Renal cortical epithelial cell (primary cell): ENCODE measurements at regions not wholly inside any gene's neighbourhood (a gene's known extent, or its start where the extent isn't known, plus 50 kb on each side); places are given as distances from the start of the nearest gene placed in this dataset.

Experiments used
- DNase-seq: peaks from one replicate; pipeline ENCODE4 v3.0.0-alpha.2; 2011; ENCODE audit warnings: low read depth

GRCh38 chr11:43545610-43546009 lies 134.9 kb upstream of the HSD17B12 start:
- DNase-seq = no peak

DNA sequence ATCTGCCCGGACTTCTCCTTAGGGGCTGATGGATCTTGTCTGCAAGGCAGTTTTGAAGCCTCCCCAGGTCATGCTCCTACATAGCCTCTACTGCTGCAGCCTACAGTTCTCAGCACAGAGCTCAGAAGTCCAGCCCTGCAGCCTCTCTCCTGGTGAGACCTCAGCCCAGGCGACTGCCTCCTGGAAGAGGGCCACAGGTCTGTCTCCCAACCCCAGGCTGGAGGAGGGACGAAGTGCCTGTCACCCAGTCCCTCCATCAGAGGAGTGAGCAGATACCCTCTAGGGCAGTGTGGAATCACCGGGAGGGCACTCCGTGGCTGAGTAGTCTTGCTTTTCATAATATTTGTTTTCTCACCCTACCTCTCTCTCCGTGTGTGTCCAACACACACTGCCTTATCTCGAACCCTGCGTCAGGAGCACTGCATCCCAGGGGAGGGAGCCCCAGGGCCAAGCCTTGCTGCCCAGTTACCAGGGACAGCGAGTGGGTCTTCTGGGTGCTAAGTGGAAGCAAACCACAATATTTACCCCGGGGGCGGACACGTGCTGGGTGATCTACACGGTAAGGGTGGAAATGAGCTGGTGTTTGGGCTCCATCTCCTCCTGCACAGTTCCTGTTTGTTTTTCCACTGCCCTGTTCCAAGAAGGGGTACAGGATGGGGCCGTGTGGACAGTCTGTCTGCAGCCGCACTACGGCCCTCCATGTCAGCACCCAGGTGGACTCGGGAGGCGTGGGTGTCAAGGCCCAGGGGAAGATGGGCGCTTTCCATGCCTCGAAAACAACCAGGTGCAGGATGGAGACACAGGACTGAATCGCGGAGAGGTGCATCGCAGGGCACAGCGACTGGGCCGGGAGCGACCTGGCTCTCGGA lies 133.7 kb upstream of the HSD17B12 start:
- DNase-seq = no peak

DNA sequence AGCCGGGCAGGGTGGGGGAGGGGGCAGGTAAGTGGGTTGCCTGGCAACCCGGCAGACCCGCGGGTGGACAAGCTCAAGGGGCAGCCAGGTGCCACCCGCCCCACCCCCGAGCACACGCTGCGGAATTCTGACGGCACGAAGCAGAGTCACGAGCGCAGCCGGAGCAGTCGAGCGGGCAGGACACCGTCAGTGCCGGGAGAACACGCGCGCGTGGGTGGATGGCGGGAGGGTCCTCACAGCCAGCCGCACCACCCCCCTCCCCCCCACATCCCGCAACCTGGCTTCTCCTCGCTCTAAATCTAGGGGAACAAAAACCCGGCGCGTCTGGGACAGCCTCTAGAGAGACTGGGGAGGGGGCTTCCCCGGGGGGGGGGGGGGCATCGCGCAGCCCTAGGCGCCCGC lies 133.1 kb upstream of the HSD17B12 start:
- no peak for DNase-seq

- no peak for DNase-seq
These were observed 132.6 kb upstream of the HSD17B12 start for GRCh38 chr11:43547889-43548381.

- no peak for DNase-seq
These were observed 131.6 kb upstream of the HSD17B12 start for GRCh38 chr11:43548916-43549315.

DNA sequence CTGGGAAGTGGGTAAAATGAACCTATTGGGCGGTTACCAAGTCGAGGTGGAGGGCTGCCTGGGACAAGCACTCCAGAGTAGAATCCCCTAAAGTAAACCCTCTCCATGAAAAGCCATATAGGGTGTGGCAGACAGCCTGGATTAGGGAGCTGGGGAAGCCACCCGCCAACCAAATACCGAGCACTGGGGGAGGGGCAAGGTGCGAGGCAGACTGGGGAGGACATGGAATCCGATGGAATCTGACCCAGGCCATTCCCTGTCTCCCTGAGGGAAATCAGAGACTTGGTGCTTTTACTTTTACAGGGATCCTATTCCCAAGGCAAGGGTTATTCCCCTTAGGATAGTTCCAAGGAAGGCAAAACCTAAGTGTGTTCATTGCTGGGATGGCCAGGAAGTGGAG lies 130.9 kb upstream of the HSD17B12 start:
- no peak for DNase-seq

DNA sequence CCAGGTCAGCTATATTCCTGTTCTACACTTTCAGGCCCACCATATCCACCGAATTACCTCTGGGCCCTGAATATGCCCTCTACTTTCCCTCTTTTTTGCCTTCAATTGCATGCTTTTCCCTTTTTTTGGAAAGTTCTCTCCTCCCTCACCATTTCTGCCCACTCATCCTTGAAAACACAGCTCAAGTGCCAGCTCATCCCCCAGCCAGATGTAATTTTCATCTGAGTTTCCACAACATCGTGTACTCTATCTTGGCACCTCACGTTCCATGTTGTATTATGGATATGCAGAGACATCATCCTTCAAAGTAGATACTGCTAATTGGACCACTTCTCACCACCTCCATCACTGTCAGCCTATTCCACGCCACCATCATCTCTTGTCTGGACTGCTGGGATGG lies 129.8 kb upstream of the HSD17B12 start:
- DNase-seq = no peak

DNA sequence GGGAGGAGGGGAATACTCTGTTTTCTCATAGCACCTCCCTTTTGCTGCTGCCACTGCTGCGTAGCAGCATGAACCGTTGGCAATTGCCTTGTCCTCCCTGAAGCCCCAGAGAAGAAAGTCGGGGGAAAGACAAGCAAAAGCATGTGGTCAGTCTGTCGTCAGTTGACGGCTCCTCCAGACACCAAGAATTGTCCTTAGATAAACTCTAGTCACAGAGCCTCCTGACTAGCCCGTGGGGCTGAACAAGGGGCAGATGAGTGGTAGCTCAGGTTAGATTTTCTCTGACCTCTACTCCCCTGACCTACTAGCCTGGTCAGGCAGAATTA lies 126.4 kb upstream of the HSD17B12 start:
- DNase-seq = no peak

DNA sequence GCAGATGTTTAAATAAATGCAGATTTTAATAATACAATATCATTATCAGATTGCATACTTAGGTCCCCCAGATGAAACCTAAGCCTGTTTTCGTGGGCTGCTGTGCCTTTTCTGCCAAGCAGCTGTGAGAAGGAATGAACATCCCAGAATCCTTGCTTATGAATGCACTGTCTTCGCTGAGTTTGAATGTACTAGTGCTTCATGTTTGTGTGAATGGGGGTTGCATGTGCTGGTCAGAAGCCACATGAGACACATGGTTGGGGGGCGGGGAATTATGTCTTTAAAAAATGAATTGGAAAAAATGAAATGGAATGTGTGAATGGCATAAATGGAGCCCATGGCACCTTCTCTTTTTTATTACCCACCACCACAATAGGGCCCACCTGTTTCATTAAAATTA lies 125.4 kb upstream of the HSD17B12 start:
- DNase-seq = no peak

GRCh38 chr11:43555816-43556611 lies 124.5 kb upstream of the HSD17B12 start:
- DNase-seq = peak; percentile 17

GRCh38 chr11:43556612-43557375 lies 123.7 kb upstream of the HSD17B12 start:
- no peak for DNase-seq

- DNase-seq = no peak
These were observed 122.9 kb upstream of the HSD17B12 start for GRCh38 chr11:43557553-43558110.

DNA sequence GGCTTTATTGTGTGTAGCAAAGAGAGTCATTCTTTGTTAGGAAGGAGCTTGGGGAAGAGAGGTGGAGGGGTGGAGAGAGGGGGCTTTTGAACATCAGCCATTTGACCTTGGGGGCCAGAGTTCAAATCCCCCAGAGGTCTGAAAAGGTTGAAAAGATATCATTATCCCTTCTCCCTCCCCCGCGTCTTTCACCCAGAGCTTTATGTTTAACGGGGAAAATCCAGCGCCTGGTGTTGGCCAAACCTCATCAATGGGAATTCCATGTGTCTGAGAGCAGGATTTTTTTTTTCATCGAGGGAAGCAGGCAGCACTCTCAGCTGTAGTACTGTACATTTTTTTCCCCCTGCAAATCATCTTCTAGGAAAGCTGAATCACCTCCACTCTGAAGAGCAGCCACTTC lies 122.4 kb upstream of the HSD17B12 start:
- no peak for DNase-seq

- DNase-seq = no peak
These were observed 121.9 kb upstream of the HSD17B12 start for GRCh38 chr11:43558556-43559127.

DNA sequence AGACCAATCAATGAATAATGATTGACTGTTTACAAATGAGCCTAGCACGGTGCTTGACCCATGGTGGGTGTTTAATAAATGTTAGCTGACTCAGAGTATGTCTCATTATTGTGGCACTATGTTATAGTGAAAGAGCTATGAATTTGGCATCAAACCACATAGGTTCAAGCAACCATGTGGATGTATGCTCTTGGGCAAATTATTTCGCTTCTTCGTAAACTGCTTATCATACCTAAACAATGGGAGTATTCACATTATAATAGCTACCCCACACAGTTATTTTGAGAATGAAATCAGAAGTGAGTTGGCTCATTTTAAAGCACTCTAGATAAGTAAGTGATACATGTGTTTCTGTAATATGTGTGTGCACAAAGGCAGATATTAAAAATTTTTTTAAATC lies 118.7 kb upstream of the HSD17B12 start:
- DNase-seq = no peak

DNA sequence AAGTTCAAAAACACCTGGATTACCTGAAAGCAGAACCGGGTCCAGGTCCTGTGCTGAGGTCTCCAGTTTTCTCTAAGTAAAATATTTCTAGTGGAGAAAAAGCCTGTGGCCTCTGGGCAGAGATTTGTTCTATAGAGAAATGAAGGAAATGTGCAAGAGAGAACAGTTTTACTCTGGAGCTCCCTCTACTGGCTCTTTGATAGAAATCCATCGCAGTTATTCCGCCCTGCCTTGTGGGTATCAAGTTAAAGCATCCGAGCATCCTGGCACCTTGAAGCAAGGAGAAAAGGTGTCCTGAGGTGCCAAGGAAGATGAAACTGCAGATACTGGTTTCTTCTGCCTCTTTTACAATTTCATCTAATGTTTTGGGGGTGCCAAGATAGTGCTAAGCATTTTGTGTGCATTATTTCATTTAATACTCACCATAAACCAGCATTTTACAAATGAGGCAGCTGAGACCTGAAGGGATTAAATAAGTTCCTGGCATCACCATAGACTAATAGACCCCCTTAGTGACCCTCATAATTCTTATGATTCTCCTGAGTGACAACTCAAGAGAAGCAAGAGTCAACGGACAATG lies 113.1 kb upstream of the HSD17B12 start:
- DNase-seq = peak; percentile 46

GRCh38 chr11:43573233-43573632 lies 107.3 kb upstream of the HSD17B12 start:
- DNase-seq = no peak

- DNase-seq = no peak
These were observed 106.7 kb upstream of the HSD17B12 start for GRCh38 chr11:43573873-43574272.

- DNase-seq = no peak
These were observed 106.1 kb upstream of the HSD17B12 start for GRCh38 chr11:43574411-43574810.

DNA sequence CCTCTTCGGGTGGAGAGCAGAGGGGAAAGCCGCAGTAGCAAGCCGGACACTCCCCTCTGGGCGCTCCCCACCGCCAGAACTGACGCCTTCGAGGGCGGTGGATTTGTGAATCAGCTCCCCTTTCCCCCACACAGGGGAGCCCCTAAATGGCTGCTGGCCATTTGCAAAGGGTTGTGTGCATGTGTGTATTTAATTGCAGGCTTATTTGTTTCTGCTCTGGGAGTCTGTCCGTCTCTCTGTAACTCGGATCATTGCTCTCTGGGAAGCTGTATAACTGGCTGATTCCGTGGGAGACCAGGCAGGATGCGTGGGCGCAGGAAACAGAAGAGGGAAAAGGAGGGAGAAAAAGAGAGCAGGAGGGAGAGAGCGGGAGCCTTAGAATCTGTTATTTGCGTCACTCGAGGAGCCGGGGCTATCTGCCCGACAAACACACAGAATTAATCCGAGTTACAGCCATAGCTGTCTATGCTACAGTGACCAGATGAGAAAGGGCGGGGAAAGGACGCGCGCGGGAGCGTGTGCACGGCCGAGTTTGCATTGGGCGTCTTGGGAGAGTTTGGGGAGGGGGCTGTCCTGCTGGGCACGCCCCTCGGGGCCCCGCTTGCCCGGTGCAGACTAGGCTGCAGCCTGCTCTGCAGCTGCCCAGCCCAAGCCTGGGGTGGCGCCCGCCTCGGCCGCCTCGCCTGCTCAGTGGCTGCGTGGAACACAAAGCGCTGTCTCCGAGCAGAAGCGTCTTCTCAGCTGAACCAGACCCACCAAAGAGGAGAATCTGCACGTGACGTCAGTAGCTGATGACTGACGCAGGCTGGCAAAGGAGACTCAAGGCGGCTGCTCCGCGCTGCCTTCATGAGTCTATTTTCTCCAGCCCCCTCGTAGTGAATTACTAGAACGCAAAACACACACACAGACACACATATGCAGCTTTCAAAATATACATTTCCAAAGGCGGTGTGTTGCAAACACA lies 105.3 kb upstream of the HSD17B12 start:
- no peak for DNase-seq
